Renal cortex interstitium (tissue), 11 donors: ENCODE measurements at regions not wholly inside any gene's neighbourhood (a gene's known extent, or its start where the extent isn't known, plus 50 kb on each side); places are given as distances from the start of the nearest gene placed in this dataset.

Experiments used
- DNase-seq, 11 donors: peaks; one replicate each; pipeline ENCODE4 v3.0.0-alpha.2; 2013; ENCODE audit warnings: low read depth in 9 of 11, low spot score in 4 of 11; ENCODE audit errors: extremely low read depth in 1 of 11

GRCh38 chr13:59533561-59534555 lies 629.9 kb downstream of the DIAPH3 start:
- DNase-seq: no peak

DNA sequence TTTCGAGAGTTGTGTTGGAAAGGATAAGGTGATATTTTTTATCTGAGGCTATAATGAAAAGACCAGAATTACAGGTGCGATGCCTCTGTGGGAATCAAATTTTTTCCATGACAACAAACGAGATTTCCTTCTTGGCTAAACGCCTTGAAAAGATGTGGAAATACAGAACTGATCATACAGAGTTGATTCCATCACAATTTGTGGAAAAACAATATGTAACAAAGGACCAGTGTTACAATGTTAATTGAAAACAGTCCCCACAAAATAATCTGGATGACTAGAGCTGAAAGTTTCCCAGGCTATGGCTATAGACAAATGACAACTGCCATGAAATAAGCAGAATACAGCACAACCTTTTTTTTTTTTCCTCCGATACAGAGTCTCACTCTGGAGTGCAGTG lies 628.9 kb downstream of the DIAPH3 start:
- no peak for DNase-seq

DNA sequence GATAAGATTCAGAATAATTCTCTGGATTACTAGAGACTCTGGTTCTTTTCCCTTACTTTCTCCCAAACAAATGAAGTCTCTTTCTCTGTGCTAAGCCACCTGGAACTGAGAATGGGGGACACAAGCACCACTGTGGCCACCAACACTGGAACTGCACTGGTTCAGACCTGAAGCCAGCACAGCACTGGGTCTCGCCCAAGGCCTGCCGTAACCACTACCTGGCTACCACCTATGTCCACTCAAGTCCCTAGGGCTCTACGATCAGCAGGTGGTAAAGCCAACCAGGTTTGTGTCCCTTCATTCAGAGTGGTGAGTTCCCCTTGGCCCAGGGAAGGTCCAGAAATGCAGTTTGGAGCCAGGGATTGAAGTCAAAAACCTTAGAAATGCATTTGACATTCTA lies 626.2 kb downstream of the DIAPH3 start:
- no peak for DNase-seq

DNA sequence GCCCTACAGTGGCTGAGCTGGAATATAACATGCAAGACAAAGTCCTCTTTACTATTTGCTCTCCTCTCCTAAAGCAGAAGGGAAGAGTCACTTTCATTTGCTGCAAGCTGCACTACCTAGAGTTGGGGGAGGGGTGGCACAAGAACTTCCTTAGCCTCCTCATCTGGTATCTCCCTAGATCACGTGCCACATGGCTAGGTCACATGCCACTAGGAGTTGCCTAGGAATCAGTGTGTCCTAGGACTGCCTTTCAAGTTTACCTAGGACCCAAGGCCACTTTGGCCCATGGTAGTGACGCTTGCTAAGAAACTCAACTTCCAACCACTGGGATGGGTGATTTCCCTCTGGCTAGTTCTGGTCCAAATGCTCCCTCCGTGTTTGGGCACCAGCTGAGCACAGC lies 625.2 kb downstream of the DIAPH3 start:
- DNase-seq: no peak

GRCh38 chr13:59542303-59542702 lies 621.4 kb downstream of the DIAPH3 start:
- no peak for DNase-seq

- DNase-seq: no peak
These were observed 620.3 kb downstream of the DIAPH3 start for GRCh38 chr13:59543418-59543817.

DNA sequence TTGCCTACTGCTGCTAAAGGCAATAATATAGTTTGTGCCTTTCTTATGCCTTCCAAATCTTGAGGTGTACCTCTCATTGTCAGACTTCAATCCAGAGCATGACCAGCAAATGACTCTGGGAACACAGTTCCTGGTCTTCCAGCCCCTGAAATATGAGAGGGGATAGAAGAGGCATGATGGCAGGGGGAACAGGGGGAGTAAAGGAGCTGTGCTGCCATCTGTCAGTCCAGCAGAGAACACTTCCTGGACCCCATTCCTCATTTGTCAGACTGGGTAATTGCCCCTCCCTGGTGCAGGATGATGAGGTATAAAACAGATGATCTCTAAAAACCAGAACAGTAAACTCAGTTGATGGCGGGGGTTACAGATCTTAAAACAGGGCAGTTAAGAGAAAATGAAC lies 618.7 kb downstream of the DIAPH3 start:
- DNase-seq: no peak

- DNase-seq: no peak
These were observed 617.5 kb downstream of the DIAPH3 start for GRCh38 chr13:59546178-59546577.

GRCh38 chr13:59547950-59548349 lies 615.8 kb downstream of the DIAPH3 start:
- DNase-seq: no peak

DNA sequence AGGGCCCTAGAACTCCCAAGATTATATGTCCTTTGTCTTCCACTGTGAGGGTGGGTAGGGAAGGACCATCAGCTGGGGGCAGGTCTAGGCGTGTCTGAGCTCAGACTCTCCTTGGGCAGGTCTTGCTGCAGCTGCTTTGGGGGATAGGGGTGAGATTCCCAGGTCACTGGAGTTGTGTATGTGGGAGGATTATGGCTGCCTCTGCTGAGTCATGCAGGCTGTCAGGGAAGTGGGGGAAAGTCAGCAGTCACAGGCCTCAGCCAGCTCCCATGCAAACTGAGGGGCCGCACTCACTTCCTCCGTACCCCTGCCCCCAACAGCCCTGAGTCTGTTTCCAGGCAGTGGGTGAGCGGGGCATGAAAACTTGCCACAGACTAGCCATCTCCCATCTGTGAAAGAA lies 600.8 kb downstream of the DIAPH3 start:
- no peak for DNase-seq

DNA sequence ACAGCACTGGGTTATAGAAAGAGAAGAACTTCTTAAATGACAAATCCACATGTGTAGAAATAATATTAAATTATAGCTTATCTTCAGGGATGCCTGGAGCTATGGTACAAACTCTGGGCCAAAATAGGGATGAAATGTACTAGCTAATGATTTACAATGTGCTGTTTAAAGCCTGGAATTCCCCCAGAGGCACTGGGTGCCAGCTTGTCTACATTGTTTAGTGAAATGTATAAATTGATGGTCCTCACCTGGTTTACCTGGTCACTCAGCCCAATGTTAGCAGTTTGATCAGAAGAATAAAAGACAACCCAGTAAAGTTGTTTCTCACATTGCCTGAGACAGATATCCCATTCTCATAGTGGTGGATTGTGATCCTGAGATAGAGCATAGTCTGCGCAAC lies 597.2 kb downstream of the DIAPH3 start:
- no peak for DNase-seq

- no peak for DNase-seq
These were observed 595.4 kb downstream of the DIAPH3 start for GRCh38 chr13:59568306-59568705.

DNA sequence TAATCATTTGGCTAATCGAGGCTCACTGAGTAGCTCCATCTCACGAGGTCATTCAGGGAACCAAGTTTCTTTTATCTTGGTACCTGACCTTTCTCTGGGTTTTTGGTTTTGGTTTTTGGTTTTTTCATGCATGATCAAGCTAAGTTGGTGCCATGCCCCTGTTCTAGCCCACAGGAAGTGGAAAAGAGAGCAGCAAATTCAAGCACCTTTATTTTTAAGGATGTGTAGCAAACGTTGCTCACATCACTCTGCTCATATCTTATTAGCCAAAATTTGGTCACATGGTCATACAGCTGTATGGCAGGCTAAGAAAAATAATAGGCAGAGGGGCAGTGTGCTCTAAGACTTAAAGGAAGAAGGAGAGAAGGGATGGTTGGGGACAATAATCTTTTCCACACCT lies 593.5 kb downstream of the DIAPH3 start:
- no peak for DNase-seq

- DNase-seq: no peak
These were observed 579.6 kb downstream of the DIAPH3 start for GRCh38 chr13:59584101-59584500.

- no peak for DNase-seq
These were observed 578.7 kb downstream of the DIAPH3 start for GRCh38 chr13:59584761-59585670.

GRCh38 chr13:59587030-59587429 lies 576.7 kb downstream of the DIAPH3 start:
- DNase-seq: no peak

DNA sequence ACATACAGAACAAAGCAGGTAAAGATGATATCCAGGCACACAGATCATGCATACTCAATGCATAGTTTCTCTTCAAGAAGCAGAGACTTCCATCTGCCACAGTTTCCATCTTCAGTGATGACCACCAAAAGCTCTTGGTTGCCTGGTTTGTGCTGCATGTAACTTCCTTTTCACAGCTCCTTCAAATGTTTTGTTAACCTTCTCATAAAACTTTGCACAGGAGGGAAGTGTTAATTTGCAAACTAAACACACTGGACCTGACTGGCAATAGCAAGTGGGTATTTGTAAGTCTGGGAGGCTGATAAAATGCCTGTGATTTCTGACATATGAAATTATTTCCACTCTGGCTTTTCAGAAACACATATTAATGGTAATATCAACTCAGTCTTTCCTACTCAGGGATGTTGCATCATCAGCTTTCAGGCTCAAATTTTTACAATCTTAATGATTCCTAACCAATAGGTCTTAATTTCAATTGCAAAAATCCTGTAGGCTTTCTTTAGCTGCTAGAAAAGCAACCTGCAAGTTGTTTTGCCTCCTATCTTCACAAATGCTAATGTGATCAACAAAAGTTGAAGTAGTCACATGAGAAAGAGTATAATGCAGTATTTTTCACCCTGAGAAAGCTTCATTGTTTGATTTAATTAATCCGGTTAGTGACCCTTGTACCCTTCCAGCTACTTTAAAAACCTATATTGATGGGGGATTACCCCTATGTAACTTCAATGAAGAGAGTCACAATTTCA lies 575.6 kb downstream of the DIAPH3 start:
- DNase-seq: peak in 3 of 11 donors; percentile 3 to 11 (median 8)

- no peak for DNase-seq
These were observed 575.0 kb downstream of the DIAPH3 start for GRCh38 chr13:59588717-59589067.

DNA sequence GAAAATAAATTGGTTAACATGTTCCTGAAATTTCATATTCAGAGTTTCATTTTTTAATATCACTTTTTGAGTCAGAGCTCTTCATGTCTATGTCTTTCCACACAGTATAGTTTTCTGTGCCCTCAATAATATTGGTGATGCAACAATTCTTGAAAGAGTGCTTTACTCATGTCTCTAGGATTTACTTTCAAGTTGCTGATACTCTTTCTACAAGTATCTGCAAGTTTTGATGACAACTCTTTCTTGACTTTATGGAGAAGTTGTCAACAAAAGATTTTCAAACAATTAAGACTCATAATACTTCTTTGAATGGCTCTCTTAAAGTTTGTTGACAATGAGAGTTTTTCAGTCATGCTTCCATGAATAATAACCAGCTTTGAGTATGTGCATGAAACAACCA lies 561.7 kb downstream of the DIAPH3 start:
- no peak for DNase-seq
